ENCODE measurements at regions not wholly inside any gene's neighbourhood (a gene's known extent, or its start where the extent isn't known, plus 50 kb on each side); places are given as distances from the start of the nearest gene placed in this dataset.

DNA sequence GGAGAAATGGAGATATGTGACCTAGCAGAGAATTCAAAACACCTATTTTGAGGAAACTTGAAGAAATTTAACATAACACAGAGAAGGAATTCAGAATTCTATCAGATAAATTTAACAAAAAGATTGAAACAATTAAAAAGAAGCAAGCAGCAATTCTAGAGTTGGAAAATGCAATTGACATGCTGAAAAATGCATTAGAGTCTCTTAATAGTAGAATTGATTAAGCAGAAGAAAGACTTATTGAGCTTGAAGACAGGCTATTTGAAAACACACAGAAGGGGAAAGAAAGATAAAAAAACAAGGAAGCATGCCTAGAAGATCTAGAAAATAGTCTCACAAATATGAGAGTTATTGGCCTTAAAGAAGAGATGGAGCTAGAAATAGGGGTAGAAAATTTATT is 87.8 kb upstream of the SLC1A1 start:
- no peaks in the 10 kb centered on the region for H3K9me3 ChIP-seq (ENCODE audit: low read depth)
- TF ChIP-seq, protein P1, sequence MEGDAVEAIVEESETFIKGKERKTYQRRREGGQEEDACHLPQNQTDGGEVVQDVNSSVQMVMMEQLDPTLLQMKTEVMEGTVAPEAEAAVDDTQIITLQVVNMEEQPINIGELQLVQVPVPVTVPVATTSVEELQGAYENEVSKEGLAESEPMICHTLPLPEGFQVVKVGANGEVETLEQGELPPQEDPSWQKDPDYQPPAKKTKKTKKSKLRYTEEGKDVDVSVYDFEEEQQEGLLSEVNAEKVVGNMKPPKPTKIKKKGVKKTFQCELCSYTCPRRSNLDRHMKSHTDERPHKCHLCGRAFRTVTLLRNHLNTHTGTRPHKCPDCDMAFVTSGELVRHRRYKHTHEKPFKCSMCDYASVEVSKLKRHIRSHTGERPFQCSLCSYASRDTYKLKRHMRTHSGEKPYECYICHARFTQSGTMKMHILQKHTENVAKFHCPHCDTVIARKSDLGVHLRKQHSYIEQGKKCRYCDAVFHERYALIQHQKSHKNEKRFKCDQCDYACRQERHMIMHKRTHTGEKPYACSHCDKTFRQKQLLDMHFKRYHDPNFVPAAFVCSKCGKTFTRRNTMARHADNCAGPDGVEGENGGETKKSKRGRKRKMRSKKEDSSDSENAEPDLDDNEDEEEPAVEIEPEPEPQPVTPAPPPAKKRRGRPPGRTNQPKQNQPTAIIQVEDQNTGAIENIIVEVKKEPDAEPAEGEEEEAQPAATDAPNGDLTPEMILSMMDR (IDR thresholded peaks at IDR 0.05; ENCODE audit: poor library complexity) = no peak
- no peak for TF ChIP-seq EZH2 (IDR thresholded peaks at IDR 0.05; ENCODE audit: borderline replicate concordance)
- no peak for TF ChIP-seq EZH2phosphoT487 (IDR thresholded peaks at IDR 0.05; ENCODE audit: low read depth, severe bottlenecking, unreplicated experiment)

DNA sequence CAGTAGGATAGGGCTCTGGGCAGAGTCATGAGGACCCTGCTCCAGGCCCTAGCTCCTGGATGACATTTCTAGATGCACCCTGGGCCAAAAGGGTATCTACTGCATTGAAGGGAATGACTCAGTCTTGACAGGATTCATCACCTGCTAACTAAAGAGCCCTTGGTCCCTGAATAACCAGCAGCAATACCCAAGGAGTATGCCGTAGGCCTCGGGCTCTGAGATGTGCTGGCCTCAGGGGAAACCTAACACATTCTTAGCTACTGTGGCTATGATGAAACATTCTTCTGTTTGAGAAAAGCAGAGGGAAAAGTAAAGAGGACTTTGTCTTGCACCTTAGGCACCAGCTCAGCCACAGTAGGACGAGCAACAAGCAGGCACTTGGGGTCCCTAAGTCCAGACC is 89.5 kb upstream of the SLC1A1 start:
- 90% methylated on average over 3 of the region's 3 CpGs for WGBS (ENCODE audit: low lambda C conversion rate, missing lambda C conversion rate)
- TF ChIP-seq EZH2 (IDR thresholded peaks at IDR 0.05; ENCODE audit: borderline replicate concordance) (no peak), EZH2phosphoT487 (IDR thresholded peaks at IDR 0.05; ENCODE audit: low read depth, severe bottlenecking, unreplicated experiment) (no peak)
- TF ChIP-seq, protein P1 (IDR thresholded peaks at IDR 0.05; ENCODE audit: poor library complexity) = no peak

More for the DNA sequence above, 87.8 kb upstream of the SLC1A1 start:
- Histone ChIP-seq H3K27ac (no peak overlapping the region), H3K79me2 (no peaks in the 10 kb centered on the region), H2AFZ (no peak overlapping the region), H4K20me1 (ENCODE audit: insufficient read depth, poor library complexity, severe bottlenecking) (no peaks in the 10 kb centered on the region), H3K4me3 (no peak overlapping the region), H3K4me1 (ENCODE audit: insufficient read depth) (no peaks in the 10 kb centered on the region), H3K9me2 (replicated peaks; ENCODE audit: insufficient read depth) (no peaks in the 10 kb centered on the region), H3K27me3 (no peaks in the 10 kb centered on the region), H3K4me2 (no peak overlapping the region), H3K36me3 (replicated peaks; ENCODE audit: insufficient read depth, low read depth) (no peaks in the 10 kb centered on the region)
- DNase-seq (ENCODE audit: low spot score) = no peak

DNA sequence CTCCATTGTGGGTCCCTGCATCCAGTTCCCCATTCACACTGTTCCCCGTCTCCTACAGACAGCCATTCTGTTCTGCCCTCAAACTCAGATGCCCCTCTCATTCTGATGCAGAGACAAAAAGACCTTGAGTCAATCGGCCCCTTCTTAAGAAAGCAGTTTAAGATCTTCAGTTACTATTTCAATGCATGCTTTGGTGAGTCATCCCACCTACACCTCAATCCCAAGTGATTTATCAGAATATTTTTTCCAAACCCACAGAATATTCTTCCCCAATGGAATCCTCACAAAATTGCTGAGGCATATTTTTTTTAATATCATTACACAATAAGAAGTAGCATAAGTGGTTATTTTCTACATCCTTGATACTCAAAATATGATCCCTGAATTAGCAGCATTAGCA is 92.4 kb upstream of the SLC1A1 start:
- no peak for DNase-seq (ENCODE audit: low spot score)
- Histone ChIP-seq H3K4me2 (no peak overlapping the region), H2AFZ (no peak overlapping the region), H3K27ac (no peak overlapping the region), H3K9me2 (replicated peaks; ENCODE audit: insufficient read depth) (no peaks in the 10 kb centered on the region), H3K4me1 (ENCODE audit: insufficient read depth) (no peaks in the 10 kb centered on the region), H3K27me3 (no peaks in the 10 kb centered on the region), H3K9me3 (ENCODE audit: low read depth) (no peaks in the 10 kb centered on the region), H3K79me2 (no peaks in the 10 kb centered on the region), H3K4me3 (no peak overlapping the region), H3K36me3 (replicated peaks; ENCODE audit: insufficient read depth, low read depth) (no peaks in the 10 kb centered on the region), H4K20me1 (ENCODE audit: insufficient read depth, poor library complexity, severe bottlenecking) (no peaks in the 10 kb centered on the region)
- 81% methylated on average over 2 of the region's 2 CpGs for WGBS (ENCODE audit: low lambda C conversion rate, missing lambda C conversion rate)
- no peak for TF ChIP-seq EZH2 (IDR thresholded peaks at IDR 0.05; ENCODE audit: borderline replicate concordance)

More for the DNA sequence above, 89.5 kb upstream of the SLC1A1 start:
- Histone ChIP-seq H2AFZ (no peak overlapping the region), H3K9me2 (replicated peaks; ENCODE audit: insufficient read depth) (no peaks in the 10 kb centered on the region), H3K36me3 (replicated peaks; ENCODE audit: insufficient read depth, low read depth) (no peaks in the 10 kb centered on the region), H4K20me1 (ENCODE audit: insufficient read depth, poor library complexity, severe bottlenecking) (no peaks in the 10 kb centered on the region), H3K27me3 (no peaks in the 10 kb centered on the region), H3K9me3 (ENCODE audit: low read depth) (no peaks in the 10 kb centered on the region), H3K4me2 (no peak overlapping the region), H3K27ac (no peak overlapping the region), H3K79me2 (no peaks in the 10 kb centered on the region), H3K4me3 (no peak overlapping the region), H3K4me1 (ENCODE audit: insufficient read depth) (no peaks in the 10 kb centered on the region)
- DNase-seq (ENCODE audit: low spot score) = no peak

DNA sequence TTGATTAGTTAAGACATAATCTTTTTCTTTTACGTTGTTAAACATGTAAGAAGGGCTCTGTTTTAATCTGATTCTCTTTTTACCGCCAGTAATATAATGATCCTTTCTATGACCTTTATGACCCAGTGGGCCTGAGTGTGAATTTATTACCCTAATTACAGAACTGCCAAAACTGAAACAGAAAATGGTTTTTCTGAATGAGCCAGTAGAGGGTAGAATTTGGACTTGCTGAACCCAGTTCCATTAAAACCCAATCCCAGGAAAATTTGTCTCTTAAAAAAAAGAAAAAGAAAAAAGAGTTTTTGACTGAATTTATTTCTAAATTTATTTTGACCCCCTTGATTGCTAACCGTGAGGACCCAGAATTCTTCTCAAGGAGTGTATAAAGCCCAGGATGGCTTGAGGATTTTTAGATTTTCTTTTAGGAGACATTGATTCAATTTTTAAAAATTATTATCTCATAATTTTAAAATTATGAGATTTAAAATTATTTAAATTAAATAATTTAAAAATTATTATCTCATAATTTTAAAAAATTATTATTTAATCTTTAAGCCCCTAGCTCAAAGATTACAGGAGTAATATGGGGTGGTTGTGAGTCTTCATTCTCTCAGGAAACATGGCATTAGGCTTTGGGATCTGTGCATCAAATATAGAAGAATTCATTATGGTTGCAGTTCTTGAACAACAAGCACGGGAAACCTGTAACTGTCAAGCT is 94.1 kb upstream of the GLIS3 start:
- Histone ChIP-seq H3K9me2 (replicated peaks; ENCODE audit: insufficient read depth) (no peaks in the 10 kb centered on the region), H2AFZ (no peak overlapping the region), H3K27ac (no peak overlapping the region), H3K4me3 (no peak overlapping the region), H3K27me3 (no peaks in the 10 kb centered on the region), H4K20me1 (ENCODE audit: insufficient read depth, poor library complexity, severe bottlenecking) (no peaks in the 10 kb centered on the region), H3K4me2 (no peak overlapping the region), H3K36me3 (replicated peaks; ENCODE audit: insufficient read depth, low read depth) (no peaks in the 10 kb centered on the region), H3K79me2 (no peaks in the 10 kb centered on the region), H3K9me3 (ENCODE audit: low read depth) (no peaks in the 10 kb centered on the region), H3K4me1 (ENCODE audit: insufficient read depth) (no peaks in the 10 kb centered on the region)
- WGBS (ENCODE audit: low lambda C conversion rate, missing lambda C conversion rate) = 83% methylated on average over 4 of the region's 4 CpGs
- TF ChIP-seq EZH2 (IDR thresholded peaks at IDR 0.05; ENCODE audit: borderline replicate concordance) (no peak), EZH2phosphoT487 (IDR thresholded peaks at IDR 0.05; ENCODE audit: low read depth, severe bottlenecking, unreplicated experiment) (no peak)
- TF ChIP-seq, protein P1 (IDR thresholded peaks at IDR 0.05; ENCODE audit: poor library complexity) = no peak
- no peak for DNase-seq (ENCODE audit: low spot score)
